Heart right ventricle (tissue), 16 donors: ENCODE measurements at regions not wholly inside any gene's neighbourhood (a gene's known extent, or its start where the extent isn't known, plus 50 kb on each side); places are given as distances from the start of the nearest gene placed in this dataset.

ENCODE experiments used
- ATAC-seq, 8 donors: fragments of 200-7000 bp; cut with Tn5 transposase; one replicate each; pipeline ENCODE4 v1.9.1; 2020; ENCODE audit warnings: mild to moderate bottlenecking in 8 of 8, moderate library complexity in 8 of 8, moderate number of reproducible peaks in 1 of 8
- DNase-seq, 2 donors: peaks; one replicate each; pipeline ENCODE4 v3.0.0-alpha.2; 2020
- H3K27ac ChIP-seq, 10 donors: fragments of 200-600 bp; sonication (generic) in 2 of 10; one replicate each; pipeline versions ENCODE4 v1.5.0 to v1.8.0; 2020 to 2022; ENCODE audit warnings: mild to moderate bottlenecking in 3 of 10
- H3K27me3 ChIP-seq, 7 donors: fragments of 200-600 bp; one replicate each; pipeline ENCODE4 v1.8.0; 2021 to 2022; ENCODE audit warnings: mild to moderate bottlenecking in 2 of 7
- H3K36me3 ChIP-seq, 9 donors: fragments of 200-600 bp; sonication (generic) in 1 of 9; one replicate each; pipeline versions ENCODE4 v1.5.0 to v1.8.0; 2020 to 2022; ENCODE audit warnings: mild to moderate bottlenecking in 2 of 9
- H3K4me1 ChIP-seq, 9 donors: fragments of 200-600 bp; sonication (generic) in 1 of 9; one replicate each; pipeline versions ENCODE4 v1.5.0 to v1.8.0; 2020 to 2022; ENCODE audit warnings: mild to moderate bottlenecking in 4 of 9
- H3K4me3 ChIP-seq, 10 donors: fragments of 200-600 bp; sonication (generic) in 2 of 10; one replicate each; pipeline versions ENCODE4 v1.5.0 to v1.8.0; 2020 to 2022; ENCODE audit warnings: mild to moderate bottlenecking in 7 of 10, moderate library complexity in 2 of 10
- H3K9me3 ChIP-seq, 11 donors: fragments of 200-600 bp in 10 of 11; sonication (generic) in 2 of 11; one replicate each; pipeline versions ENCODE4 v1.5.0 to v1.8.0; 2013 to 2022; ENCODE audit warnings: mild to moderate bottlenecking in 2 of 11, control low read depth in 1 of 11, moderate library complexity in 1 of 11
- WGBS, 2 donors: extraction: QIAGEN DNeasy Blood & Tissue Kit; methylation state at CpG; one replicate each; pipeline ENCODE4 v1.1.7; 2013; ENCODE audit warnings: inconsistent platforms in 1 of 2; 5-methylcytosine and 5-hydroxymethylcytosine counted together
- intact Hi-C, 10 donors: fragments of 100-400 bp; cut with DNase I; formaldehyde crosslinking; loops; one replicate each; pipeline versions ENCODE4 v1.11.1 to v1.14.2; 2022
- TF ChIP-seq, protein P1 (sequence below), 9 donors: fragments of 200-600 bp; sonication (generic) in 2 of 9; IDR thresholded peaks; one replicate each; pipeline versions ENCODE4 v1.5.0 to v1.8.0; 2021 to 2022; ENCODE audit warnings: antibody characterized with exemption in 9 of 9, mild to moderate bottlenecking in 5 of 9, moderate library complexity in 1 of 9
- donor health status: Arrhythmogenic right ventricular cardiomyopathy.
- donor health status: ischemic (EF 13 %, LVEDD 7.1; RV severe dilation, severe dysfunction).
- donor health status: healthy with polysubstance abuse.
- donor health status: DM: no; HTN: yes; CAD: no.
- donor health status: DM: no; HTN: no; CAD: no.
- donor health status: ischemic (EF 25% LVEDD 6.9; RV normal size, moderate dysfunction).
- donor health status: ischemic (EF 25% LVEDD 5.7; RV mildly dilated, moderate dysfunction).
- donor health status: healthy.
- donor health status: DM: yes; HTN: yes; CAD: no.
- donor health status: Ischemic cardiomyopathy.
- donor health status: ischemic (EF 35%, LVEDD 5.7; RV mildly dilated, moderate dysfunction).
- donor health status: nonischemic (EF 11% LVEDD 7.7; RV severe dilation, severe dysfunction).
- donor health status: DM: yes; HTN: yes; CAD: no.
- donor health status: PGD.
- donor health status: ischemic (EF 29% LVEDD 5.4; RV normal size, mild dysfunction).
- donor health status: nonischemic (EF 23%, LVEDD 6.1; RV moderate dilation, normal function).

DNA sequence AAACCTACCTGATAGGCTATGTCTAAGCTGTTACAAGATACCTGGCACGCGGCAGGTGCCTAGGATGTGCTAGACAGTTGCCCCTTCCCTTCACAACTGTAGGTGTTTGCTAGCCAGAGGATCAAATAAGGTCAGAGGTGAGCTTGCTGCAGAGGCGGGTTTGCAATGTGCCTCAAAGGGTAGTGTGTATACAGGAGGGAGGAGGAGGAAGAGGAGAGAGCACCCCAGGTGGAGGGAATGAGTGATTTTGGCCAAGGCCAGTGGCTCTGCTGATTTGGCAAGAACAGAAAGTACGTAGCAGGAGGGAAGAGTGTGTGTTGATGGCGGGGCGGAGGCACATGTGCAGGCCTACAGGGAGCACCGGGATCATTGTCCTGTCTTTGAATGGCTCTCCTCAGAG, 236.5 kb downstream of the HAUS1 start:
- DNase-seq = no peak
- H3K36me3 ChIP-seq = no peaks in the 10 kb centered on the region
- no peaks in the 10 kb centered on the region for H3K9me3 ChIP-seq
- H3K27me3 ChIP-seq = peaks cover 0 to 35% (median 0%) of the 10 kb centered on the region in 7 donors
- no peak overlapping the region for H3K27ac ChIP-seq
- no peak overlapping the region for H3K4me3 ChIP-seq
- ATAC-seq = no peak
- TF ChIP-seq, protein P1, sequence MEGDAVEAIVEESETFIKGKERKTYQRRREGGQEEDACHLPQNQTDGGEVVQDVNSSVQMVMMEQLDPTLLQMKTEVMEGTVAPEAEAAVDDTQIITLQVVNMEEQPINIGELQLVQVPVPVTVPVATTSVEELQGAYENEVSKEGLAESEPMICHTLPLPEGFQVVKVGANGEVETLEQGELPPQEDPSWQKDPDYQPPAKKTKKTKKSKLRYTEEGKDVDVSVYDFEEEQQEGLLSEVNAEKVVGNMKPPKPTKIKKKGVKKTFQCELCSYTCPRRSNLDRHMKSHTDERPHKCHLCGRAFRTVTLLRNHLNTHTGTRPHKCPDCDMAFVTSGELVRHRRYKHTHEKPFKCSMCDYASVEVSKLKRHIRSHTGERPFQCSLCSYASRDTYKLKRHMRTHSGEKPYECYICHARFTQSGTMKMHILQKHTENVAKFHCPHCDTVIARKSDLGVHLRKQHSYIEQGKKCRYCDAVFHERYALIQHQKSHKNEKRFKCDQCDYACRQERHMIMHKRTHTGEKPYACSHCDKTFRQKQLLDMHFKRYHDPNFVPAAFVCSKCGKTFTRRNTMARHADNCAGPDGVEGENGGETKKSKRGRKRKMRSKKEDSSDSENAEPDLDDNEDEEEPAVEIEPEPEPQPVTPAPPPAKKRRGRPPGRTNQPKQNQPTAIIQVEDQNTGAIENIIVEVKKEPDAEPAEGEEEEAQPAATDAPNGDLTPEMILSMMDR (IDR thresholded peaks at IDR 0.05) = no peak
- WGBS, 2 donors = 77 to 81% methylated on average over 7 of the region's 7 CpGs
- peaks cover 4 to 57% (median 45%) of the 10 kb centered on the region in 9 donors for H3K4me1 ChIP-seq
- intact Hi-C loops = no loop called here

DNA sequence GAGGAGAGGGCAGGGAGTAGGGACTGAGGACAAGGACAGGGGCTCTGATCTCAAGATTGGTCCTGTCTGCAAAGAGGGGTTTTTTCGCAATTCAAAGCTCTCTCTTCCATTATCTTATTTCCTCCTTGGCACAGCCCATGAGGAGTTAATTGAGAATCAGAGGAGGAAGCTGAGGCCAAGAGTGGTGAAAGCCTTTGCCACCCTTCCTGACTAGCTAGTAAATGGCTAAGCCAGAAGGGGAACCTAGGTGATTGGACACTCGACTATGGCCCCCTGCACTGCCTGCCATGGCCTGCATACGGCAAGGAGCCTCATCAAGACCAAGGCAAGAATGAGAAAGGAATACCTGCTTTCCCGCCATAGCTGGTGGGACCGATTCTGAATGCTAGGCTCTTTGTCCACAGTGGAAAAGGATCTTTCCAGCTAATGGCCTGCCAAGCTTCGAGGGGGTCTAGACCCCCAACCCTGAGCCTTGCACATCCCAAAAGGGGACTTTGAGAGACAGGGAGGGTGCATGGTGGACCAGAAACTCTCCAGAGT, 237.9 kb downstream of the HAUS1 start:
- Histone ChIP-seq H3K4me3 (no peak overlapping the region), H3K4me1 (peaks cover 0 to 43% (median 31%) of the 10 kb centered on the region in 9 donors), H3K36me3 (no peaks in the 10 kb centered on the region), H3K27me3 (peaks cover 0 to 22% (median 0%) of the 10 kb centered on the region in 7 donors), H3K27ac (no peak overlapping the region), H3K9me3 (no peaks in the 10 kb centered on the region)
- intact Hi-C loops = no loop called here
- WGBS, 2 donors = 76 to 79% methylated on average over 6 of the region's 6 CpGs
- ATAC-seq (no peak), DNase-seq (no peak)
- TF ChIP-seq, protein P1 (IDR thresholded peaks at IDR 0.05) = no peak

DNA sequence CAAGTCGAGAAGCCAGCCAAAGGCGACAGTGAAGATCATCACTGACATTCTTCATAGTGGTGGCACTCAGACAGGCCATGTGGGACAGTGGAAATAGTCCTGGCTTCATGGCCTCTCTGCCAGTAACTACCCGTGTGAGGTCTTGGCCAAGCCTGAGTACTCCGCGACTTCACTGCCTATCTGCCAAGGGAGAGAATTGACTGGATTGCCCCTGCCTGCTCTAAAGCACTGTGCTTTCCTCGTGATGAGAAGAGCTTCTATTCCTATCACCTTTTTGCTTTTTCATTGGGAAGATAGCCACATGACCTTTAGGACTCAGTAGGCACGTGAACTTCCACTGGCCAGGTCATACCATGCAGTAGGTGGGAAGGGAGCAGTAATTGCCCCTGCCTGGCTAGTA, 239.3 kb downstream of the HAUS1 start:
- intact Hi-C loops = no loop called here
- Histone ChIP-seq H3K36me3 (no peaks in the 10 kb centered on the region), H3K9me3 (no peaks in the 10 kb centered on the region), H3K27ac (peak overlapping the region in 6 of 10 donors; percentile 14 to 57 (median 36)), H3K4me3 (no peak overlapping the region), H3K27me3 (peaks cover 0 to 8% (median 0%) of the 10 kb centered on the region in 7 donors), H3K4me1 (peaks cover 0 to 40% (median 25%) of the 10 kb centered on the region in 9 donors)
- DNase-seq = peak in 1 of 2 donors; percentile 18
- ATAC-seq = peak in 7 of 8 donors; percentile 17 to 74 (median 57)
- TF ChIP-seq, protein P1 (IDR thresholded peaks at IDR 0.05) = no peak
- 62 to 67% methylated on average over 7 of the region's 7 CpGs for WGBS, 2 donors

DNA sequence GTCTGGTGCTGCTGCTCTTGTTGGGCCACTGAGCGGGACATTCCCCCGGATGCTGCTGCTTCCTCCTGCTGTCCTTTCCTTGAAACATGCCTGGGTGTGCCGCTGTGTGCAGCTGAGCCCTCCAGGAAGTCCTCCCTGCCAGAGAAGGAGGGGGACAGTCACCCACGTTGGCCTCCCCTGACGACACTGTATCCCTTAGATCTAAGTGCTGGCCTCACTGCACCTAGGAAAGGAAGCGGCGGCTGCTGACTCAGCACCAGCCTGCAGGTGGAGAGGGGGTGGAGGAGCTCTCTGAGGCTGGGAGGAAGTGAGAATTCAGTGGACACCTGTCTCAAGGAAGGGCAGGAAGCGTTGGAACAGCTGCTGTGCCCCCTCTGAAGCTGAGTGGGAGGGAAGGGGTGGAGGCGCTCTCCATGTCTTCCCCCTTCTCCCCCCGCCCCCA, 239.8 kb downstream of the HAUS1 start:
- Histone ChIP-seq H3K27ac (peak overlapping the region in 4 of 10 donors; percentile 14 to 57 (median 36)), H3K27me3 (peaks cover 0 to 3% (median 0%) of the 10 kb centered on the region in 7 donors), H3K4me1 (peaks cover 0 to 35% (median 22%) of the 10 kb centered on the region in 9 donors), H3K9me3 (no peaks in the 10 kb centered on the region), H3K36me3 (no peaks in the 10 kb centered on the region), H3K4me3 (no peak overlapping the region)
- DNase-seq = peak; percentile 37 to 44
- WGBS, 2 donors = 50 to 67% methylated on average over 10 of the region's 10 CpGs
- TF ChIP-seq, protein P1 (IDR thresholded peaks at IDR 0.05) = no peak
- ATAC-seq = peak; percentile 58 to 86 (median 75)
- intact Hi-C loops = no loop called here
